Choroid plexus epithelial cell (primary cell): ENCODE measurements at regions not wholly inside any gene's neighbourhood (a gene's known extent, or its start where the extent isn't known, plus 50 kb on each side); places are given as distances from the start of the nearest gene placed in this dataset.

ENCODE experiments used
- DNase-seq: peaks from one replicate; pipeline ENCODE4 v3.0.0-alpha.2; 2010; ENCODE audit warnings: low read depth
- H3K4me3 ChIP-seq: 2 replicates; pipeline ENCODE4 v1.5.1; 2011; ENCODE audit warnings: low read depth, mild to moderate bottlenecking, control low read depth, low read length, moderate library complexity
- TF ChIP-seq, protein P1 (sequence below): conservative IDR thresholded peaks from 2 replicates; pipeline ENCODE4 v1.5.1; 2011; ENCODE audit warnings: low read depth, mild to moderate bottlenecking, control low read depth, inconsistent platforms, low read length, moderate library complexity

DNA sequence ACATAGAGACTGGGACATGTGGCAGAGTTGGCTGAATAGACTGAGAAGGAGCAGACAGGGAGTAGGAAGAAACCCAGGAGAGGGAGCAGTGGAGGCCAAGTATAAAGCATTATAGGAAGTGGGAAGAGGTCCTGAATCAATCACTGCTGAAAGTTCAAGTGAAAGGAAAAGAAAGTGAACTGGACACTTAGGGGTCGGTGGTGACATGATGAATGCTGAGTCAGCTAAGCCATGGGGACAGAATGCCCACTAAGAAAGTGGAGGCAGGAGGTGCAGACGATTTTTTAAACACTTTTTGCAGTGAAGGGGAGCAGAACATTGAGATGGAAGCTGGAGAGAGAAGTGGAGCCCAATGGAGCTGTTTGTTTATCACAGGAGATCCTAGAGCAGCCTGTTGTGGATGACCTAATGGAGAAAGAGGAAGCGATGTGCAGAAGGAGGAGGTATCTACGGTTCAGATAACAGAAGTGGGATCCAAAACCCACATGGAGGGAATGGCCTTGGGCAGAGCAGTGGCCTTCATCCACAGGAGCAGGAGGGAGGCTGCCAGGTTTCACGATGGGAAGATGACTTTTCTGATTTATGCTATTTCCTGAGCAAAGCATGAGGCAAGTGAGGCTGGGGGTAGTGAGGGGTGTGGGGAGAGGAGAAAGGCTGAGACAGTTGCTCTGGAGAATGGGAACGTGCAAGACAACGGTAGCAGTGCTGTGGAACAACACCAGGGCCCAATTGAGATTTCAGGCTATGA, 208.2 kb downstream of the RPLP1 start:
- DNase-seq, result no peak
- TF ChIP-seq, protein P1, sequence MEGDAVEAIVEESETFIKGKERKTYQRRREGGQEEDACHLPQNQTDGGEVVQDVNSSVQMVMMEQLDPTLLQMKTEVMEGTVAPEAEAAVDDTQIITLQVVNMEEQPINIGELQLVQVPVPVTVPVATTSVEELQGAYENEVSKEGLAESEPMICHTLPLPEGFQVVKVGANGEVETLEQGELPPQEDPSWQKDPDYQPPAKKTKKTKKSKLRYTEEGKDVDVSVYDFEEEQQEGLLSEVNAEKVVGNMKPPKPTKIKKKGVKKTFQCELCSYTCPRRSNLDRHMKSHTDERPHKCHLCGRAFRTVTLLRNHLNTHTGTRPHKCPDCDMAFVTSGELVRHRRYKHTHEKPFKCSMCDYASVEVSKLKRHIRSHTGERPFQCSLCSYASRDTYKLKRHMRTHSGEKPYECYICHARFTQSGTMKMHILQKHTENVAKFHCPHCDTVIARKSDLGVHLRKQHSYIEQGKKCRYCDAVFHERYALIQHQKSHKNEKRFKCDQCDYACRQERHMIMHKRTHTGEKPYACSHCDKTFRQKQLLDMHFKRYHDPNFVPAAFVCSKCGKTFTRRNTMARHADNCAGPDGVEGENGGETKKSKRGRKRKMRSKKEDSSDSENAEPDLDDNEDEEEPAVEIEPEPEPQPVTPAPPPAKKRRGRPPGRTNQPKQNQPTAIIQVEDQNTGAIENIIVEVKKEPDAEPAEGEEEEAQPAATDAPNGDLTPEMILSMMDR, result no peak
- H3K4me3 ChIP-seq, result no peak overlapping the region

DNA sequence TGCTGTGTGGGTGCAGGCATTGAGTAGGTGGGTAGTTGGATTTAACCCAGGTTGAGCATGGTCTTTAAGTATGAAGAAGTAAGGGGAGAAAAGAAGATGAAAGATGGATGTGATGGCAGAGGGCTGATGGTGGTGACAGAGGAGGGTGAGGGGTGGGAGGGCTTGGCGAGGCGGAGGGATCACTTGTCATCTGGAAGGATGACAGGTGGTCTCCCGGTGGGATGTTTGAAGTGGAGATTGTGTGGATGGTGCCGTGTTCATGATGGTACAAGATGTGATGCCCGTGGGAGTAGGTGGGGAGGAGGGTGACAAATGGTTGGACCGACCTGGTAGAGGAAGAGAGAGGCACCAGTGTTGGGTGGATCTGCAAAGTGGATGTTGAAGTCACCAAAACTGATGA, 208.8 kb downstream of the RPLP1 start:
- TF ChIP-seq, protein P1, result no peak
- H3K4me3 ChIP-seq, result no peak overlapping the region
- DNase-seq, result no peak

DNA sequence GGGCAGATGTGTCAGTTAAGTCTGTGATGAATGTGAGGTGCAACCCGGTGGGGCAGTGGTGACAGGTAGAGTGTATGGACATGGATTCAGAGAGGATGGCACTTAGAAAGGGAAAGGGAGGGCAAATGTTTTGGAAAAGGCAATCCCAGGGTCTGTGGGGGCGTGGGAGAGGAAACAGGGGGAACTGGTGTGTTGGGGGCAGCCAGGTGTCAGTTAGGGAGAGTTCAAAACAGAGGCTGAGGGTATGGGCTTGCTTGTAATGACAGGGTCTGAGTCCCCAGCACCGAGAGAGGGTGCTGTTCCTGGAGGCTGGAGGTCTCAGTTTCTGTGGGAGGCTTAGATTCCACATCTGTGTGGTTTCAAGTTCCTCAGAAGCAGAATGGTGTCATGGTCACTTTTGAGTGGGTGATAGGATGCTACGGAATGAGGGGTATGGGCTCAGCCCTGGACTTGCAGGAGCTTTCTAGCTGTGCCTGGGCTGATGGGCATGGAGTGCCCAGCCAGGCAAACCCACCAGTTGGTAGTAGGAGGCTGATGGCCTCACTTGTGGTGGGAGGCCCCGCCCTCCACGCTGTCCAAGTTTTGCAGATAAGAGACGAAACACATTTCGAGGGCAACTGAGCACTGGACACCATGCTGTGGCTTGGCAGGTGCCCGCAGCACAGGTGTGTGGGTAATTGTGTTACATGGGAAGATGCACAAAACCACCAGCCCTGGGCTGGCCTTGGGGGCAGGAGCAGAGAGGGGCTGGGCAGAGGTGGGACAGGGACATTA, 209.4 kb downstream of the RPLP1 start:
- no peak for DNase-seq
- TF ChIP-seq, protein P1, result no peak
- H3K4me3 ChIP-seq, result no peak overlapping the region

DNA sequence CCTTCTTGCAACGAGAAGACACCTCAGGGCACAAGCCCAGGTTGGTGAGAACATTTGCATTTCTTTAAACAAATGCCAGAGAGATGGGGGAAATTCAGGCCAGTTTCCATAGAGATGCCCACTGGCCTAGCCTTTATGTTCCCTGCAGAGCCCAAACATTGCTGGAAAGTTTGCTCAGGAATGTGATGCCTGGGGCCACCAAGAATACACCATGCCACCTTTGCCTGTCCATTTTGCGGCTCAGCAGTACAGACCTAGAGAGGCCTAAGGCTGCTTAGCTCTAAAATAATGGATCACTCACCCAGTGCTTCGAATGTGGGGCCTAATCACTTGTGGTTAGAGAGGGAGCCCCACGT, 210.0 kb downstream of the RPLP1 start:
- TF ChIP-seq, protein P1, result no peak
- DNase-seq, result no peak
- H3K4me3 ChIP-seq, result no peak overlapping the region

DNA sequence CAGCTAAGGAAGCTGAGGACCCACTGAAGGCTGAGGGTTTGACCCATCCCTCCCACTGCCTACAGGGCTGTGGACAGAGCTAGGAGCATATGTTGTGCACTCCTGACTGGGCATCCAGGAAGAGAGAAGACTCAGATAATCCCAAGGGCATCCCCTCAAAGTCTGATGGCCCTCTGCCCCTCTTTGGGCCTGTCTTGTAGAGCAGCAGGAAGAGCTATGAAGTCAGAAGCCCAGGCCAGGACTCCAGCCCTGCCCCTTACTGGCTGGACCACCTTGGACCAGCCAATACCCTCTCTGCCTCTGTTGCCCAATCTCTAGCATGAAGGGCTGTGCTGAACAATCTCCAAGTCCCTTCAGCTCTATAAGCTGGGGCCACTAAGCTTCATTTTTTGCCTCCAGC, 210.8 kb downstream of the RPLP1 start:
- H3K4me3 ChIP-seq, result no peak overlapping the region
- no peak for DNase-seq
- TF ChIP-seq, protein P1, result no peak

DNA sequence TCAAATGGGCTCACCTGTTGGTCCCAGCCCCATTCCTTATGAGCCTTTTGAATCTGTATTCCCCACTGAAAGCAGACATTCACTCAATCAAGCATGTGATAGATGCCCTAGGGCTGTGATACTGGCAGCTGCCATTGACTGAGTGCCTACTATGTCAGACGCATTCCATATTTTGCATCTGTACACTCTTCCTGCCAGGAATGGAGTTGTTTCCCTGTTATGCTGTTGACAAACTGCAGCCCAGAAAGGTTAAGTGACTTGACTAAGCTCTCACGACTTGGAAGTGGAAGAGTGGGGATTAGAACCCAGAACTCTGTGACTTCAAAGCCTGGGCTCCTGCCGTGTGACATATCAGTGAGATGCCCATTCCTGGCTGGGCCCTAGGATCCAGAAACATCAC, 211.4 kb downstream of the RPLP1 start:
- DNase-seq, result no peak
- H3K4me3 ChIP-seq, result no peak overlapping the region
- TF ChIP-seq, protein P1, result no peak
